ENCODE measurements at regions not wholly inside any gene's neighbourhood (a gene's known extent, or its start where the extent isn't known, plus 50 kb on each side); places are given as distances from the start of the nearest gene placed in this dataset.
A peak's percentile ranks its signal among the peaks of the same experiment; 100 is the strongest.

DNA sequence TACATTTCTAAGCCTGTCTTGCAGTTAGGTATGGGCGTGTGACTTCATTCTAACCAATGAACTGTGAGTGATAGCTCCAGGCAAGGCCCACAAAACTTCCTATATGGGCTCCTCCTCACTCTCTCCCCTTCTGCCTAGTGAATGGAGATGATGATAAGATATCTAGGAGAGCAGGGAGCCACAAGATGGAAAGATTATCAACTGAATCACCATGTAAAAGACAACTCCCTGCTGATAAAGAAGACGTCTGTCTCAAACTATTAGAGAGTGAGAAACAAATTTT is 237.1 kb downstream of the GPD2 start:
- WGBS, 2 donors = 65 to 69% methylated on average over 2 of the region's 2 CpGs
- no peak for TF ChIP-seq CTCF (IDR thresholded peaks at IDR 0.05)
- H3K4me1 ChIP-seq = no peaks in the 10 kb centered on the region
- no peak for ATAC-seq
- no peaks in the 10 kb centered on the region for H3K27me3 ChIP-seq
- H3K9me3 ChIP-seq = peaks cover 0 to 6% (median 0%) of the 10 kb centered on the region in 11 donors
- DNase-seq = no peak
- H3K27ac ChIP-seq = no peak overlapping the region
- no peak overlapping the region for H3K4me3 ChIP-seq
- intact Hi-C loops (cut with DNase I) = no loop called here
- no peaks in the 10 kb centered on the region for H3K36me3 ChIP-seq

DNA sequence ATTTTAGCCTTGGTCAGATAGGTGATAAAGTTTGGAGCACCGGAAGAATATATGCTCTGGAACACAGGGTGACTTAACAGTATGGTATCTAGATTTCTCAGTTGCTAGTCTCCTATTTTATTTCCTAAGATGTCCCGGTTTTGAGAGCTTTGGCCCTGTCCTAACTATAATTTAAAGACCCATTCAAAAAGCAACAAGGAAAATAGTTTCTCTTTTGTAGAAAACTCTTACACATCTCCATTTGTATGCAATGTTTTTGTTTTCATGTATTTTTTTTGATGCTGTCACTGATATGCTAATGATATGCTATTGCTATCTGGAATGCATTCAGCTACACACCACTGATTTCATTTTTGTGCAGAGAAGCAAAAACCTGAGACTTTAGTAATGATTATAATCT is 237.8 kb downstream of the GPD2 start:
- Histone ChIP-seq H3K9me3 (no peaks in the 10 kb centered on the region), H3K27me3 (no peaks in the 10 kb centered on the region), H3K36me3 (no peaks in the 10 kb centered on the region), H3K4me3 (no peak overlapping the region), H3K27ac (no peak overlapping the region), H3K4me1 (no peaks in the 10 kb centered on the region)
- ATAC-seq = no peak
- intact Hi-C loops (cut with DNase I) = no loop called here
- WGBS, 2 donors = 71 to 78% methylated on average over 2 of the region's 2 CpGs
- TF ChIP-seq CTCF (IDR thresholded peaks at IDR 0.05) = no peak
- no peak for DNase-seq

GRCh38 chr2:156675896-156676295 is 239.7 kb downstream of the GPD2 start:
- H3K27ac ChIP-seq = no peak overlapping the region

DNA sequence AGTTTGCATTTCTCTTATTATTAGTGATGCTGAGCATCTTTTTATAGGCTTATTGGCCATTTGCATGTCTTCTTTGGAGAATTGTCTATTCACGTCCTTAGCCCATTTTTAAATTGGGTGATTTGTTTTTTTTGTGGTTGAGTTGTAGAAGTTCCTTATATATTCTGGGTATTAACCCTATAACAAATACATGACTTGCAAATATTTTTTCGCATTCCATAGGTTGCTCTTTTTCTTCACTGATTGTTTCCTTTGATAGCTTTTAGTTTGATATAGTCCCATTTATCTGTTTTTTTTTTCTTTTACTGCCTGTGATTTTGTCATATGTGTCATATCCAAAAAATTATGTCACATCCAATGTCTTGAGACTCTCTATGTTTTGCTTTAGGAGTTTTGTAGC is 243.6 kb downstream of the GPD2 start:
- Histone ChIP-seq H3K27ac (no peak overlapping the region), H3K4me3 (no peak overlapping the region), H3K36me3 (no peaks in the 10 kb centered on the region), H3K27me3 (no peaks in the 10 kb centered on the region), H3K4me1 (no peaks in the 10 kb centered on the region), H3K9me3 (no peaks in the 10 kb centered on the region)
- 93 to 97% methylated on average over 2 of the region's 2 CpGs for WGBS, 2 donors
- intact Hi-C loops (cut with DNase I) = no loop called here
- ATAC-seq = no peak
- DNase-seq = no peak
- TF ChIP-seq CTCF (IDR thresholded peaks at IDR 0.05) = no peak

More at GRCh38 chr2:156675896-156676295, 239.7 kb downstream of the GPD2 start:
- H3K36me3 ChIP-seq = no peaks in the 10 kb centered on the region
- WGBS, 2 donors = 40% methylated on average over 3 of the region's 3 CpGs
- DNase-seq (no peak), ATAC-seq (peak in 1 of 8 donors; percentile 31)
- H3K9me3 ChIP-seq = no peaks in the 10 kb centered on the region
- H3K27me3 ChIP-seq = no peaks in the 10 kb centered on the region
- intact Hi-C loops (cut with DNase I) = no loop called here
- no peak for TF ChIP-seq CTCF (IDR thresholded peaks at IDR 0.05)
- no peak overlapping the region for H3K4me3 ChIP-seq
- no peaks in the 10 kb centered on the region for H3K4me1 ChIP-seq

- H3K27me3 ChIP-seq = no peaks in the 10 kb centered on the region
- WGBS, 2 donors = 85 to 88% methylated on average over 2 of the region's 2 CpGs
- no peaks in the 10 kb centered on the region for H3K36me3 ChIP-seq
- intact Hi-C loops (cut with DNase I) = no loop called here
- no peak for TF ChIP-seq CTCF (IDR thresholded peaks at IDR 0.05)
- no peak overlapping the region for H3K4me3 ChIP-seq
- ATAC-seq = no peak
- no peaks in the 10 kb centered on the region for H3K9me3 ChIP-seq
- no peak overlapping the region for H3K27ac ChIP-seq
- no peaks in the 10 kb centered on the region for H3K4me1 ChIP-seq
- no peak for DNase-seq
These were observed 244.1 kb downstream of the GPD2 start for GRCh38 chr2:156680266-156680665.
